Stimulated activated naive CD4-positive, alpha-beta T cell (primary cell): ENCODE measurements at regions not wholly inside any gene's neighbourhood (a gene's known extent, or its start where the extent isn't known, plus 50 kb on each side); places are given as distances from the start of the nearest gene placed in this dataset.
"Not testable (repeated sequence)": the region's sequence is repeated elsewhere in the genome, so short reads cannot be mapped to it uniquely, and the experiment has no call there.

Experiments
- DNase-seq, 6 experiments: peaks; one replicate each; lab custom pipeline; 2025; lab: John Stamatoyannopoulos, UW

GRCh38 chr3:66809595-66809958 lies 188.5 kb upstream of the KBTBD8 start:
- no peak for DNase-seq

GRCh38 chr3:66812136-66812535 lies 186.0 kb upstream of the KBTBD8 start:
- no peak for DNase-seq

GRCh38 chr3:66812741-66813140 lies 185.4 kb upstream of the KBTBD8 start:
- DNase-seq, result no peak

- peak in 3 of 6 experiments; percentile 30 to 63 (median 43) for DNase-seq
Observed at GRCh38 chr3:66816090-66816761, 181.9 kb upstream of the KBTBD8 start.

- DNase-seq, result no peak
Observed at GRCh38 chr3:66817951-66818557, 180.1 kb upstream of the KBTBD8 start.

GRCh38 chr3:66819993-66820501 lies 178.1 kb upstream of the KBTBD8 start:
- no peak for DNase-seq

- peak; percentile 16 to 60 (median 38) for DNase-seq
Observed at GRCh38 chr3:66822186-66823008, 175.7 kb upstream of the KBTBD8 start.

GRCh38 chr3:66823009-66823397 lies 175.1 kb upstream of the KBTBD8 start:
- DNase-seq, result no peak

GRCh38 chr3:66823532-66823931 lies 174.6 kb upstream of the KBTBD8 start:
- DNase-seq, result no peak

GRCh38 chr3:66825375-66825774 lies 172.7 kb upstream of the KBTBD8 start:
- no peak for DNase-seq

GRCh38 chr3:66827726-66828125 lies 170.4 kb upstream of the KBTBD8 start:
- DNase-seq, result no peak

- DNase-seq, result no peak
Observed at GRCh38 chr3:66828303-66828702, 169.8 kb upstream of the KBTBD8 start.

- no peak for DNase-seq
Observed at GRCh38 chr3:66830301-66830700, 167.8 kb upstream of the KBTBD8 start.

GRCh38 chr3:66831931-66832330 lies 166.2 kb upstream of the KBTBD8 start:
- DNase-seq, result no peak

GRCh38 chr3:66836363-66837152 lies 161.5 kb upstream of the KBTBD8 start:
- DNase-seq, result no peak

GRCh38 chr3:66838704-66839103 lies 159.4 kb upstream of the KBTBD8 start:
- DNase-seq, result no peak

- DNase-seq, result no peak
Observed at GRCh38 chr3:66839508-66839907, 158.6 kb upstream of the KBTBD8 start.

- not testable (repeated sequence) for DNase-seq
Observed at GRCh38 chr3:66842761-66843464, 155.2 kb upstream of the KBTBD8 start.

- no peak for DNase-seq
Observed at GRCh38 chr3:66851894-66852613, 146.1 kb upstream of the KBTBD8 start.

GRCh38 chr3:66854601-66855151 lies 143.4 kb upstream of the KBTBD8 start:
- DNase-seq, result no peak
